Adrenal gland (tissue), 9 donors: ENCODE measurements at regions not wholly inside any gene's neighbourhood (a gene's known extent, or its start where the extent isn't known, plus 50 kb on each side); places are given as distances from the start of the nearest gene placed in this dataset.

Experiments used
- DNase-seq, 7 donors: peaks; one replicate each; pipeline ENCODE4 v3.0.0-alpha.2; 2019 to 2020
- H3K27ac ChIP-seq, 5 donors: fragments of 200-600 bp; sonication (generic) in 4 of 5; 1 replicate in 3 of 5; 2 replicates in 2 of 5; pipeline versions ENCODE4 v1.5.1 to v1.8.0; 2016 to 2020; ENCODE audit warnings: mild to moderate bottlenecking in 1 of 5
- H3K27me3 ChIP-seq: fragments of 200-600 bp; 2 replicates; pipeline ENCODE4 v1.8.0; 2021
- H3K36me3 ChIP-seq, 2 donors: fragments of 200-600 bp; replicated peaks in 1 of 2; 1 replicate in 1 of 2; 2 replicates in 1 of 2; pipeline versions ENCODE4 v1.5.1 to v1.8.0; 2018 to 2022
- H3K4me1 ChIP-seq, 2 donors: fragments of 200-600 bp; replicated peaks in 1 of 2; 1 replicate in 1 of 2; 2 replicates in 1 of 2; pipeline versions ENCODE4 v1.5.1 to v1.8.0; 2018 to 2021
- H3K4me3 ChIP-seq, 4 donors: fragments of 200-600 bp; sonication (generic) in 3 of 4; one replicate each; pipeline ENCODE4 v1.5.1; 2016 to 2018
- H3K9me3 ChIP-seq, 3 donors: fragments of 200-600 bp; sonication (generic) in 1 of 3; replicated peaks in 1 of 3; 1 replicate in 2 of 3; 2 replicates in 1 of 3; pipeline versions ENCODE4 v1.5.1 to v1.8.0; 2016 to 2021
- POLR2A ChIP-seq, 2 donors: fragments of 450-650 bp; IDR thresholded peaks; one replicate each; pipeline ENCODE4 v1.6.1; 2017; ENCODE audit warnings: antibody characterized with exemption in 2 of 2, mild to moderate bottlenecking in 2 of 2, moderate library complexity in 1 of 2
- WGBS, 4 donors: extraction: QIAGEN DNeasy Blood & Tissue Kit in 2 of 4; methylation state at CpG; one replicate each; pipeline versions ENCODE4 v1.1.5 to v1.1.7; 2013 to 2017; 5-methylcytosine and 5-hydroxymethylcytosine counted together
- intact Hi-C, 2 donors: fragments of 100-400 bp; cut with DNase I; formaldehyde crosslinking; loops; one replicate each; pipeline versions ENCODE4 v1.14.1 to v1.15.0; 2022 to 2023
- TF ChIP-seq, protein P1 (sequence below), 6 experiments: fragments of 450-650 bp in 4 of 6; fragments of 200-600 bp in 2 of 6; sonication (generic) in 1 of 6; IDR thresholded peaks; 1 replicate in 5 of 6; 2 replicates in 1 of 6; pipeline versions ENCODE4 v1.5.1 to v1.8.0; 2016 to 2021; ENCODE audit warnings: antibody characterized with exemption in 6 of 6, mild to moderate bottlenecking in 2 of 6, moderate library complexity in 1 of 6
- donor health status: healthy with polysubstance abuse.
- donor health status: Bipolar disorder and iron deficiency.
- donor health status: DM: yes; HTN: yes; CAD: no.
- donor health status: DM: no; HTN: no; CAD: no.
- donor health status: DM: no; HTN: no; CAD: no.

- no peaks in the 10 kb centered on the region for H3K36me3 ChIP-seq
- H3K27ac ChIP-seq = no peak overlapping the region
- H3K4me1 ChIP-seq = no peaks in the 10 kb centered on the region
- no peak for TF ChIP-seq POLR2A (IDR thresholded peaks at IDR 0.05)
- TF ChIP-seq, protein P1, sequence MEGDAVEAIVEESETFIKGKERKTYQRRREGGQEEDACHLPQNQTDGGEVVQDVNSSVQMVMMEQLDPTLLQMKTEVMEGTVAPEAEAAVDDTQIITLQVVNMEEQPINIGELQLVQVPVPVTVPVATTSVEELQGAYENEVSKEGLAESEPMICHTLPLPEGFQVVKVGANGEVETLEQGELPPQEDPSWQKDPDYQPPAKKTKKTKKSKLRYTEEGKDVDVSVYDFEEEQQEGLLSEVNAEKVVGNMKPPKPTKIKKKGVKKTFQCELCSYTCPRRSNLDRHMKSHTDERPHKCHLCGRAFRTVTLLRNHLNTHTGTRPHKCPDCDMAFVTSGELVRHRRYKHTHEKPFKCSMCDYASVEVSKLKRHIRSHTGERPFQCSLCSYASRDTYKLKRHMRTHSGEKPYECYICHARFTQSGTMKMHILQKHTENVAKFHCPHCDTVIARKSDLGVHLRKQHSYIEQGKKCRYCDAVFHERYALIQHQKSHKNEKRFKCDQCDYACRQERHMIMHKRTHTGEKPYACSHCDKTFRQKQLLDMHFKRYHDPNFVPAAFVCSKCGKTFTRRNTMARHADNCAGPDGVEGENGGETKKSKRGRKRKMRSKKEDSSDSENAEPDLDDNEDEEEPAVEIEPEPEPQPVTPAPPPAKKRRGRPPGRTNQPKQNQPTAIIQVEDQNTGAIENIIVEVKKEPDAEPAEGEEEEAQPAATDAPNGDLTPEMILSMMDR (IDR thresholded peaks at IDR 0.05) = no peak
- no peaks in the 10 kb centered on the region for H3K27me3 ChIP-seq
- H3K9me3 ChIP-seq = no peaks in the 10 kb centered on the region
- intact Hi-C loops = no loop called here
- no peak for DNase-seq
- WGBS, 4 donors = 53 to 68% (median 63%) methylated on average over 7 of the region's 7 CpGs
- no peak overlapping the region for H3K4me3 ChIP-seq
Observed at GRCh38 chr7:9231630-9232121, 798.3 kb downstream of the NXPH1 start.

DNA sequence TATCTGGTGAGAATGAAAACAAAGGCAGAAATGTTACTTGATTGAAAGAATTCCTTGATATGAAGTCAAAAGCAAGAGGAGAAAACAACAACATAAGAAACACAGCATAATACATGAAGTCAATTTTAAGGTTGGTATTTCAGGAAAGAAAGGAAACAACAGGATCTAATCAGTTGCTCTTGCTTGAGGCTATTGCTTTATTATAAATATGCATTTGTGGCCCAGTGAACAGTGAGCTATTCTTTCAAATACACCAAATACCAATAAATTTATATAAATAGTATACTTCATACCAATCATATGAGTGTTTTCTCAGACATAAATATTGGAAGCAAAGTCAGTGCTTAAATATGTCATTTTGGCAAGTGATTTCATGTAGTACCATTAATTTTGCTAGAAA lies 806.6 kb downstream of the NXPH1 start:
- no peaks in the 10 kb centered on the region for H3K4me1 ChIP-seq
- H3K27ac ChIP-seq = no peak overlapping the region
- no peaks in the 10 kb centered on the region for H3K36me3 ChIP-seq
- TF ChIP-seq POLR2A (IDR thresholded peaks at IDR 0.05) = no peak
- TF ChIP-seq, protein P1 (IDR thresholded peaks at IDR 0.05) = no peak
- H3K4me3 ChIP-seq = no peak overlapping the region
- DNase-seq = no peak
- H3K9me3 ChIP-seq = no peaks in the 10 kb centered on the region
- intact Hi-C loops = no loop called here
- no peaks in the 10 kb centered on the region for H3K27me3 ChIP-seq

GRCh38 chr7:9241826-9242225 lies 808.4 kb downstream of the NXPH1 start:
- 48 to 56% (median 51%) methylated on average over 1 of the region's 1 CpG for WGBS, 4 donors
- H3K27ac ChIP-seq = no peak overlapping the region
- DNase-seq = no peak
- no peaks in the 10 kb centered on the region for H3K36me3 ChIP-seq
- H3K9me3 ChIP-seq = no peaks in the 10 kb centered on the region
- no peak overlapping the region for H3K4me3 ChIP-seq
- intact Hi-C loops = no loop called here
- no peaks in the 10 kb centered on the region for H3K27me3 ChIP-seq
- no peaks in the 10 kb centered on the region for H3K4me1 ChIP-seq
- TF ChIP-seq, protein P1 (IDR thresholded peaks at IDR 0.05) = no peak
- no peak for TF ChIP-seq POLR2A (IDR thresholded peaks at IDR 0.05)

- Histone ChIP-seq H3K36me3 (no peaks in the 10 kb centered on the region), H3K27me3 (no peaks in the 10 kb centered on the region), H3K4me1 (no peaks in the 10 kb centered on the region), H3K9me3 (no peaks in the 10 kb centered on the region), H3K27ac (no peak overlapping the region), H3K4me3 (no peak overlapping the region)
- DNase-seq = no peak
- 79 to 93% (median 82%) methylated on average over 3 of the region's 3 CpGs for WGBS, 4 donors
- intact Hi-C loops = no loop called here
- TF ChIP-seq, protein P1 (IDR thresholded peaks at IDR 0.05) = no peak
- TF ChIP-seq POLR2A (IDR thresholded peaks at IDR 0.05) = no peak
Observed at GRCh38 chr7:9242636-9243035, 809.2 kb downstream of the NXPH1 start.
